ENCODE measurements at regions not wholly inside any gene's neighbourhood (a gene's known extent, or its start where the extent isn't known, plus 50 kb on each side); places are given as distances from the start of the nearest gene placed in this dataset.
"Not testable (repeated sequence)": the region's sequence is repeated elsewhere in the genome, so short reads cannot be mapped to it uniquely, and the experiment has no call there.

DNA sequence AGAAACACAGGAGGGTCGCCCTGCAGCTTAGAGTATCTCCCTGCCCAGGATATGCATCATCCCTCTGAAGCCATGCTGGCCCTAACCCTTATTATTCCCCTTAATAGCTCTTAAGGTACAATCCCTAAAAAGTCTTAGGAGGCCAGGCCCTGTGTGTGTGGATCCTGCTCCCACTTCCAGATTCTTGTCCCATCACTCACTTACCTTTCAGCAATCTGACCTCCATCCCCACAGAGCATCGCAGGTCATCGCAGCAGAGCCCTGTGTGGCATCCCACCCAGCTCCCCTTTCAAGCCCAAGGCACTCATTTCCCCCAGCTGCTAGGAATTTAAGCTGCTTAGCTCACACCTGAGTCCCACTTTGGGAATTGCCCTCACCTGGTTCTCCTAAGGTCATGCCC lies 223.8 kb upstream of the SMLR1 start:
- DNase-seq (ENCODE audit: low read depth in 4 of 4, low spot score in 1 of 4), result no peak

DNA sequence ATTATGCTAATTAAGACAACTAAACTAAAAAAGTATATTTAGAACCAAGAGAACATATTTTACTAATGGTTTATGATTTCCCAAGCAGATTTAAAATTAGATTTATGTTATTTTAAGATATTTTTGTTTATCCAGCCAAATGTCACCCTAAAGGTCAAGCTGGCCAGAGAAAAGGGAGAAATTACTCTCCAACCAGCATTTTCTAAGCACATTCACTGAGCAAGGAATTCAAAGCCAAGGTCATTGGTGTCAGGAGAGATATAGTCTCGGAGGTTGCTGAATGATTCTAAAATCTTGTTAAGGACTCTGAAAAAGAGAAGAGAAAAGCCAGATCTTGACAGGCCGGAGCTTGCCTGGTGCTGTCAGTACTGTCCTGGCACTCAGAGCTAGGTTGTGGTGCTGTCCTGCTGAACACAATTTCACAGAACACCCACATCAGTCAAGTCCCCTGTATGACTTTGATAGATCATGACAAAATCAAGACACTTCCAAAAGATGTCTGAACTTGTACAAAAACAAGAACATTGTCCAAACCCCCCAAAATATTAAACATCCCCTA lies 222.3 kb upstream of the SMLR1 start:
- no peak for DNase-seq (ENCODE audit: low read depth in 4 of 4, low spot score in 1 of 4)

DNA sequence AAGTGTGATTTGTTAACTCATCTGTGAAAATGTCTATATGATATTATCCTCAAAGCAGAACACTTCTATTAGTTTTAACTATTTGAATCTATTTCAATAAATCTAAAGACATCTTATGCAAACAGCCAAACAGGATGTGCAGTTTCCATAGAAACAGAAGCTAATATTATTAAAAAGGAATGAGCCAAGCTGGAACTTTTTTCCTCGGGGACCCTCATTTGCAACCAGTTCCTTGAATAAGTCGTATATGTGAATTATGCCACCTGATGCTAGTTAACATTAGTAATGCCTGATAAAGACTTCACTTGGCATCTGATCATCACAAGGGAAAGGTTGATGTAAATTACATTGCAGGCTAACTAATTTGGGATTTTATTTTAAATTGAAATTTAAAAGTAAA lies 216.9 kb upstream of the SMLR1 start:
- no peak for DNase-seq (ENCODE audit: low read depth in 4 of 4, low spot score in 1 of 4)

DNA sequence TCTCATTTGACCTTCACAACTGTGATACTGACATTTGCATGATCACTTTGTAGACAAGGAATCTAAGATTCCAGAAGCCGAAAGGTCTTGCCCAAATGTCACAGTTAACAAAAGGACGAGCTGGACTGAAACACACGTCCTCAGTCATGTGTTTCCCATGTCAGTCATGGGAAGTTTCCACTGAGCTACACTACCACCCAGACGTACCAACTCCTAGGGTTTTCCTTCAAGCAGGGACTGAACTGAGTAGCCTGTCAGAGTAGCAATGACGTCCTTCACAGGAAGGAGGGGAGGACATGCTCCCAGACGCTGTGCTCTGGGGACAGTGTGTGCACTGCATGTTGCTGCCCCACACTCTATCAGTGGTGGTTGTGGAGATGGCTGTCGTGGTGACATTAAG lies 215.8 kb upstream of the SMLR1 start:
- DNase-seq (ENCODE audit: low read depth in 4 of 4, low spot score in 1 of 4), result no peak

DNA sequence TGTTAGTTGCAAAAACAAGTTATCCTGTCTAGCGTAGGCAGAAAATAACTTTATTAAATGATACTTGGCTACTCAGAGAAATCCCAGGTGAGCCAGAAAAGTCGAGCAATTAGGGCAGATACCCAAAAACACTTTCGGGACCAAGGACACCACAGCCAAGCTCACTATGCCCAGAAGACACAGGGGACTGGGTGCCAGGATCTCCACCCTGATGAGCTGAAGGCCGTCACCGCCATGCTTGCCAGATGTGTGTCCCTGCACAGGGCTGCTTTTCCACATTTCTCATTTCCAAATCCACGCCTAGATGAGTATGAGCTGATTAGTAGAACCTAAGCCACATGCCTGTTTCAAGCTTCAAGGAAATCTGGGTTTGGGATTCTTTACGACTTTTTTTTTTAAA lies 214.0 kb upstream of the SMLR1 start:
- DNase-seq (ENCODE audit: low read depth in 4 of 4, low spot score in 1 of 4), result no peak

DNA sequence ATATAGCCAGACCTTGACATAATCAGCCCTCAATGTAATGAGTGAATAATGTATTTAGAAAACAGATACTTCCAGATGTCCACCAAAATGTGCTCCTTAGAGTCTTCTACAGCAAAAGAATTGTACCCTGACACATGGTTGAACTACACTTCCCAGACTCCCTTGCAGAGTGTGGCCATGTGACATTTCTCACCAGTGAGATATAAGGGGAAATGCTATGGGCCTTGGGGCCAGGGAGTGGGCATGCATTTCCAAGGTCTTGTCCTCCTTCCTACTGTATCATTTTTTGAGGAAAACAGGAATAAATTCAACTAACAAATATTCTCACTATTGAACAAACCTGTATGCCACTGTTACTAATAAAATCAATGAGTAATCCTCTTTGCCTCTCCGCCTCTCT lies 211.4 kb upstream of the SMLR1 start:
- no peak for DNase-seq (ENCODE audit: low read depth in 4 of 4, low spot score in 1 of 4)

DNA sequence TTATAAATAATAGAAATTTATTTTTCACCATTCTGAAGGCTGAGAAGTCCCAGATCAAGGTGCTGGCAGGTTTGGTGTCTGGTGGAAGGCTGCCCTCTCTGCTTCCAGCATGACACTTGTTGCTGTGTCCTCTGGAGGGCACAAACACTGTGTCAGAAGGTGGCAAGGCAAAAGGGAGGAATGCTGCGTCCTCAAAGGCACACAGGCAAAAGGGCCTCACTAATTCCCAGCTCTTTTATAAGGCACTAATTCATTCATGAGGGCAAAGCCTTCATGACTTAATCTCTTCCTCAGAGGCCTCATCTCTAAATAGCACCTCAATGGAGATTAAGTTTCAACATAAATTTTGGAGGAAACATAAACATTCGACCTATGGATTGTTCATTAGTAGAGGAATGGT lies 209.5 kb upstream of the SMLR1 start:
- DNase-seq (ENCODE audit: low read depth in 4 of 4, low spot score in 1 of 4), result no peak

DNA sequence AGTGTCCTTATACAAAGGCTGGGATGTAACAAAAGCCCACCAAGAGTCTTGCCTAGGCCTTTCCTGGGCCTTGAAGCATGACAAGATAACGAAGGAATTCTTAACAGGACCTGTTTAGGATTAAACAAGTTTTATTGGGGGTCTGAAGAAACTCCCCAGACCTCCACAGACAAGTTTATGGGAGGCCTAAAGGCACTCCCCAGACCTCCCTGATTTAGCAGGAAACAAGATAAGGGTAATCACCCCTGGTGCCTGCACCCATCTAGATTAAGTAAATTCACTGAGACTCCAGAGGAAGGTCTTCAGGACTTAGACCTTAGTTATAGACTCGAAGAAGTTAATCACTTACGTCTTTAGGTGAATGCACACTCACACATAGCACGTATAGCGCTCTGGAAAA lies 208.4 kb upstream of the SMLR1 start:
- DNase-seq (ENCODE audit: low read depth in 4 of 4, low spot score in 1 of 4), result not testable (repeated sequence)

DNA sequence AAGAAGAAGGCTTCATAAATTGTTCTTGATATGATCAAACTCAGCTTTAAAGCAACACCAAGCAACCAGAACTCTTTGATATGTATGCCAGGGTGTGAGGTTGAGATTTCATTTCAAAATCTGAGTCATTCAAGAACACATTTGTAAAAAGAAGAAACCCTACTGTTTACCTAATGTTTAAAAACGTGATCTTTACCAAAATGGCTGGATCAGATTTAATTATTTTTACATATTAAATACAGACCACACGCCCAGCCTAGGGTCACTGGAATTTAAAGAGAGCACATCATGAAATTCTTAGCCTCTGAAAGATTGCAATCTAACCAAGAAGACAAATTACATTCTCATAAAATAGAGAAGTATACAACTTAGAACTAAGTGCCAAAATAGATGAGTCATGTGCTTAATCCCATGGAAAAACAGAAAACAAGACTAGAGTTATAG lies 206.8 kb upstream of the SMLR1 start:
- DNase-seq (ENCODE audit: low read depth in 4 of 4, low spot score in 1 of 4), result no peak

DNA sequence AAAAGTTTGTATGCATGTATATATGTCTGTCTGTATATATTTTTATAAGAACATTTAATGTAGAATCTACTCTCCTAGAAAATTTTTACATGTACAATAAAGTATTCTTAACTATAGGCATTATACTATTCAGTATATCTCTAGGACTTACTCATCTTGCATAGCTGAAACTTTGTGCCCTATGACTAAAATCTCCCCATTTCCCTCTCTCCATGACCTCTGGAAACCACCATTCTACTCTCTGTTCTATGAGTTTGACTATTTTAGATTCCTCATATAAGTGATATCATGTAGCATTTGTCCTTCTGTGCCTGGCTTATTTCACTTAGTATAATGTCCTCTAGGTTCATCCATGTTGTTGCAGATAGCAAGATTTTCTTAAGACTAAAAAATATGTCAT lies 205.1 kb upstream of the SMLR1 start:
- no peak for DNase-seq (ENCODE audit: low read depth in 4 of 4, low spot score in 1 of 4)

DNA sequence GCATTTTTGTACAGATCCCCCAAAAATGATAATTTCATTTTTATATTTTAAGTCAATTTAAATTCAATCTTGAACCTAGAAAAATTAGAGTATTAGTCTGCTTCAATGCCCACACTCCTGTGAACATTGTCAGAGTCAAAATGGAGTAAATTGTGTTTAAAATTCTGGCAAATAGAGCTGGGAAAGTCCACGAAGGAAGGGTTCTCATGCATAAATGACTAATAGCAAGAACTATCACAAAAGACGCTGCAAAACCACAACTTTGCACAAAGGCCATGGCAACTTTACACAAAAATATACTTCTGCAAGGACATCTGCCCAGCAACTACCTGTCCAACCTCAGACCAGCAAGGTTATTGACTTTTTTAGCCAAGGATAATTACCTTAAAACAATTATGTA lies 203.2 kb upstream of the SMLR1 start:
- no peak for DNase-seq (ENCODE audit: low read depth in 4 of 4, low spot score in 1 of 4)

DNA sequence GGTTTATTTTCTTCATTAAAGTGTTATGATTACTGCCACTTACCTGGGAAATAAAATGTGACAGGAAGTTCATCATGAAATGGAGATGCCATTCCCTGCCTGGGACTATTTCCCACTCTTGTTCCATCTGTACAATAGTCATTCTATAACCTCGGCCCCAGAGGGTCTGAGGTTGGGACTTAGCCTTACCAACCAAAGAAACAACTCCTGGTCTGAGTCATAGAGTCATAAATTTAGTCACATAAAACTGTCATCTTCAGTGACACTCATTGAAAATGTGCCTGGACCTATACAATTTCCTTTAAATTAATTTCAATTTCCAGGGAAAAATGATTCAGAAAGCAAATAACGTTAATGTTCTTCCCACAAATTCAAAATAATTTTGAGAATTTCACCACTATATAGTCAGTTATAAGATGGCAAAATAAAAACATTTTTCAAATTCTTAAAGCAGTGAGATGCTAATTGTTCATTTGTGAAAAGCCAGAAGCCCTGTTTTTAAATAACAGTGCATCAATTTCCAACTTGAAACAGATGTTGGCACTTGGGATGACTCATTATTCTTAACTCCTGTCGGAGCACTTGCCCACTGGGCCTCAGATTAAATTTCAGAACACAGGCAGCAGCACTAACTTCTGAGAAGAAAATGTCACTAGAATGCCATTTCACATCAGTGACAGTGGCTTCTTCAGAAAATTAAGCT lies 201.2 kb upstream of the SMLR1 start:
- no peak for DNase-seq (ENCODE audit: low read depth in 4 of 4, low spot score in 1 of 4)

DNA sequence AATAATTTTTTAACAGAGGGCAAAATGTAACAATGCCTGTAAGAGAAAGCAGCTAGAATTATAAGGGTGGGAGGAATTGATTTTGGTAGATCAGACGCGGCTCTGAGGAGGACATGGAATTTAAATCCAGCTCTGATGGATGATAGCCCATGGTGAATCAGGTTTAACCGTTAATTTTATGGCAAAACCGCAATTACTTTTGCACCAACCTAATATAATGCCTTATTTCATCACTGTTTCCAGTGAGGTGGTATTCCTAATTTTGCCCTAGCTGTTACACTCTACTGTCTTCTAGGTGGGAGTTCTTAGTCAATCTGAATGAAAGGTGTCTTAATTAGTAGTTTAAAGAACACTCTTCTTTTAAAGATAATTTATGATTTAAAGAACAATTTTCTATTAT lies 198.3 kb upstream of the SMLR1 start:
- DNase-seq (ENCODE audit: low read depth in 4 of 4, low spot score in 1 of 4), result no peak

DNA sequence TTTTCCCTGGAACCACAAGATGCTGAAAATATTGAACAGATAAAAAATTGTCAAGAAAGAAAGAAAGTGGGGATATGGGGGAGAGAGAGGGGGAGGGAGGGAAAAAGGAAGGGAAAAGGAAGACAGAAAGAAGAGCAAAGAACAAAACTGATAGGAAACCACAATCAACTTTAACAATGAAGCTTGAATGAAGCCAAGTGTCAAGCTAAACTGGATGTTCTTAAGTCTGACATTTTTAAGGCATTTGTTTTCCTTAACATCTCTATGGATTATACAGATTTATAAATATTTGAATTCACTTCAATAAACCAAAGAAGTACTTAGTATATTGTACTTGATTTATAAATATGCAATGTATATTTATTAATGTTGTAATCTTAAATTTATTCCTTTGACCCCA lies 197.6 kb upstream of the SMLR1 start:
- DNase-seq (ENCODE audit: low read depth in 4 of 4, low spot score in 1 of 4), result no peak

DNA sequence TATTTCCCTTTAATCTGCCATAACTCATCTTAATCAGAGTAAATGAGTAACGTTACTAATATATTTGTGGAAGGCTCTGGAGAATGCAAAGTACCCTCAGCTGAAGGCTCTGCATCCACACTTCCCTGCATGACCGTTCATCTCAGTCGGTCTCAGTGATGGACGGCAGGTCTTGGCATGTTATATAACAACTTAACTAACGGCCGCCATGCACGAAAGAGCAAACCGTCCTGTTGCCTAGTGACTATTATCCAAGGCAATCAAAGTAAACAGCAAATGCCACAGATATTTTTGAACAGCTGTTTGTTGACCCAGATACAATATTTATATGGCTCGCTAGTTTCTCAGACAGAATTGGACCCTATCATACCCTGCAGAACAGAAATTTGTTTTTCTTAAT lies 194.9 kb upstream of the SMLR1 start:
- no peak for DNase-seq (ENCODE audit: low read depth in 4 of 4, low spot score in 1 of 4)

DNA sequence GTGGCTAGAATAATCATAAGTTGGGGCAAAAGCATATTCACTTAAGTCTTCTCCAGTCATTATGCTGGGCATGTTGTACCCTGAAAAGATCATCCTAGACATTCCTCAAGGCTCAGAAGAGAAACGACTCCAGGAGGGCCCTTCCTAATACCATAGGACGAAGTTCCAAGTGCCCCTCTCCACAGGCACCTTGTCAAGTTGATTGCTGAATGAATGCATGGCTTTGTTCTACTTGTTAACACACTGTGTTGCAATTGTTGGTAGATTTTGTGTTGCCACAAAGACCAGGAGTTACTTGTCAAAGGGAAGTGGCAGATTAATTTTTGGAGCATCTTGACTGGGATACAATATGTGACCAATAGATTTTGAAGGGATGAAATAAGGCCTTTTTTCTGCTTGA lies 194.3 kb upstream of the SMLR1 start:
- no peak for DNase-seq (ENCODE audit: low read depth in 4 of 4, low spot score in 1 of 4)

DNA sequence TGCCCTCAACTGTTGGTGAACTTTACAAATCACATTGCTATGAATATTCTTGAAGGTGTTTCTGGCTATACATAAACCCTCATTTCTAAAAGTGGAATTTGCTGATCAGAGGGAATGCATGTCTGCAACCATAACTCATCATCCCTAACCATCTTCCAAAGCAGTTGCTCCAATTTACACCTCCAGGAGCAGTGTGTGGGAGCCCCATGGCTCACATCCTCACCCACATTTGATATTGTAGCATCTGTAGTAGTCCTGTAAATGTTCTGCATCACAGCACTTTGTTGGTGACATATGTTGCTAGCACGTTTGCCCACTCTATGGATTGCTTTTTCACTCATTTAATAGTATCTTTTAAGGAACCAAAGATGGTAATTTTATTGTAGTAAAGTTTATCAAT lies 183.8 kb upstream of the SMLR1 start:
- DNase-seq (ENCODE audit: low read depth in 4 of 4, low spot score in 1 of 4), result no peak

DNA sequence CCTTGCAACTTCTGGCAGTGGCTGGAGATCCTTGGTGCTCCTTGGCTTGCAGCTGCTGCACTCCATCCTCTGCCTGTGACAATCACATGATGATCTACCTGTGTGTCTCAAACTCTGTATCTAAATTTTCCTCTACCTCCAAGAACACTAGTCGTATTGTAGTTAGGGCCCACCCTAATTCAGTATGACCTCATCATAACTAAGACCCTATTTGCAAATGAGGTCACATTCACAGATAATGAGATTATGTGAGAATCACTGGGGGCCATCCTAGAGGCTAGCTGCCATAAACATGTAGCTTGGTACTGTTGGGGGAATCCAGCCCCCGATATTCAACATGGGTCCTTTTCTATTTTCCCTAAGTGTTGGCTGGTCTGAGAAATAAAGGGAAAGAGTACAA lies 183.0 kb upstream of the SMLR1 start:
- DNase-seq (ENCODE audit: low read depth in 4 of 4, low spot score in 1 of 4), result no peak

DNA sequence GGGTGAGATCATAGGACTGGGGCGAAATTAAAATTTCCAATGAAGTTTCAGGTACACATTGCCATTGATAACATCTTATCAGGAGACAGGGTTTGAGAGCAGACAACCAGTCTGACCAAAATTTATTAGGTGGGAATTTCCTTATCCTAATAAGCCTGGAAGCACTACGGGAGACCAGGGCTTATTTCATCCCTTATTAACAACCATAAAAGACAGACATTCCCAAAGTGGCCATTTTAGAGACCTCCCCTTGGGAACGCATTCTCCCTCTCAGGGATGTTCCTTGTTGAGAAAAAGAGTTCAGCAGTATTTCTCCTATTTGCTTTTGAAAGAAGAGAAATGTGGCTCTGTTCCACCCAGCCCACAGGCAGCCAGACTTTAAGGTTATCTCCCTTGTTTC lies 182.4 kb upstream of the SMLR1 start:
- not testable (repeated sequence) for DNase-seq (ENCODE audit: low read depth in 4 of 4, low spot score in 1 of 4)

DNA sequence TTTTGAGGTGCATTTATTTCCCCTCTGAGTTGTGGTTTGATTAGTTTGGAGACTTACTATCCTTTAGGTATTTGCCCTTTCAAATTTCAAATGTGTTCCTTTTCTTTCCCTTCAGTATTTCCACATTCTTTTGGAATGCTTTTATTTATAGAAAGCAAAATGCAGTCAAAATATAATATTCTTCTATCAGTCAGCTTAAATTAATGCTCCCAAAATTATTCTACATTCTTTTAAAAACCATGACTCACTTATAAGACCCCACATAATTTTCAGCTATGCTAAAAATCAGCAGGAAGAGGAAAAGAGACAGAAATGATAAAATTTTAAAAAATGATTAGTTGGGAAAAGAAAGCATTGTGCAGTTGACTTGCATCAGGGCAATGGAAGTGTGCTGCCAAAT lies 180.0 kb upstream of the SMLR1 start:
- DNase-seq (ENCODE audit: low read depth in 4 of 4, low spot score in 1 of 4), result no peak

DNA sequence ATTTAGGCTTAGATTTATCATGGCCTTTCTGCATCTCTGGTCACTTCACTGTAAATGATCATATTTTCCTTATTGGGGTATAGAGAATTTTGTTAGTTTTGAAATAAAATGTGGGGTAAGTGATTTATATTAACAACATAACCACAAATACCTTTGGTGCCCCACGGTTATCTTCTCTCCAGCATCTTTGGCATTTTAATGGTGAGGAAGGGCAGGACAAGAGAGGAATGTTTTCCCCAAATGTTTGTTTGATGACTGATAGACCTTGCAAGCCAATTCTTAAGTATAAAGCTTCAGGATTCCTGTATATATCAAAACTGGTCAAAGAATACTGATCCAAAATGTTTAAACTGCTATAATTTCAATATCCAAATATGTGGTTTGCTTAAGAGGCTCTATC lies 171.6 kb upstream of the SMLR1 start:
- DNase-seq (ENCODE audit: low read depth in 4 of 4, low spot score in 1 of 4), result no peak

DNA sequence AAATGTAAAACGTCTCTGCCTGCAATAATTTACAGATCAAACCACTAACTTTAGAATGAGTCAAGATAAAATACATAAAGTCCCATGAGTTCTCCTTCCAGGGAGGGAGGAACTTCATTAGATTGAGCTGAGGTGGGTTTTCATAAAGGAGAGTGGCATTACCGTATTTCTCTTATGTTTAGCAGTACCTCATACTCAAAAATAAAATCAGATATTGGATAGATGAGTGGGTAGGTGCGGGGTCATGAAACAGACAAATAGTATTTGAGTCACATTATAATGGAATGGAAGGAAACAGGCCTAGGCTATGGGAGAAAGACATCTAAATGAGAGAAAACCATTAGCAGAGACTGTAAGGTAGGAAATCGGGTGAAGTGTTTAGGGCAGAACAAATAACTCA lies 166.1 kb upstream of the SMLR1 start:
- no peak for DNase-seq (ENCODE audit: low read depth in 4 of 4, low spot score in 1 of 4)

DNA sequence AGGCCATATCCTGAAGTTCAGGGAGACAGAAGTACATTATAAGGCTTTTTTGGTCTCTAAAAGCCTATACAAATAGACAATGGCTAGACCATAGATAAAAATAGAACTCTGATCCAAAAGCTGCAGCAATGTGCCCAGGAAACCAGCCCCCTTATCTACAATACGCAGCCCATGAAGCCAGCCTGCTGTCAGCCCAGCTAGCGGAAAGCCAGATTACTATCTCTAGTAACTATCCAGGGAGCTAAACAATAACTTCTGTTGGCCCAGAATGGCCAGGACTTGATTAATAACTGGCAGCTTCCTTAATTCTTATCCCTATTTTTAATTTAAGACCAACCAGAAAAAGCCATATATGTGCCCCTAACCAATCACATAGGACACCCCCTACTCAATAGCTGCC lies 160.4 kb upstream of the SMLR1 start:
- DNase-seq (ENCODE audit: low read depth in 4 of 4, low spot score in 1 of 4), result no peak
